ENCODE measurements at regions not wholly inside any gene's neighbourhood (a gene's known extent, or its start where the extent isn't known, plus 50 kb on each side); places are given as distances from the start of the nearest gene placed in this dataset.

DNA sequence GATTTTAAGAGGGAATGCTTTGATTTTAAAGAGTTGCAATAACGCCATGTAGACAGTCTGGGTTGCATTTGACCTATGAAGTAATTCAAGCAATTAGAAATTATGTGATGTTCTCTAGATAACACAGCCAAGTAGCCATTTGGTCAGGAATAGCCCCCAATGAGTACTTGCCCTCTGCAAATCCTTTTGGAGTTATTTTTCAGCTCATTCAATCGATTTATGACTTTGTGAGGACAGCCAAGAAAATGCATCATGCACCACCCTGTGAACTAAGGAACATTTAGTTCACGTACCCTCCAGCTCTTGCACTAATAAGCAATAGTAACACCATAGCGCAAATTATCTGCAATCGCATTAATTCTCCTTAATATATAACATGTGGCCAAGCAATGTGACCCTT lies 552.6 kb upstream of the INTU start:
- TF ChIP-seq, protein P1, sequence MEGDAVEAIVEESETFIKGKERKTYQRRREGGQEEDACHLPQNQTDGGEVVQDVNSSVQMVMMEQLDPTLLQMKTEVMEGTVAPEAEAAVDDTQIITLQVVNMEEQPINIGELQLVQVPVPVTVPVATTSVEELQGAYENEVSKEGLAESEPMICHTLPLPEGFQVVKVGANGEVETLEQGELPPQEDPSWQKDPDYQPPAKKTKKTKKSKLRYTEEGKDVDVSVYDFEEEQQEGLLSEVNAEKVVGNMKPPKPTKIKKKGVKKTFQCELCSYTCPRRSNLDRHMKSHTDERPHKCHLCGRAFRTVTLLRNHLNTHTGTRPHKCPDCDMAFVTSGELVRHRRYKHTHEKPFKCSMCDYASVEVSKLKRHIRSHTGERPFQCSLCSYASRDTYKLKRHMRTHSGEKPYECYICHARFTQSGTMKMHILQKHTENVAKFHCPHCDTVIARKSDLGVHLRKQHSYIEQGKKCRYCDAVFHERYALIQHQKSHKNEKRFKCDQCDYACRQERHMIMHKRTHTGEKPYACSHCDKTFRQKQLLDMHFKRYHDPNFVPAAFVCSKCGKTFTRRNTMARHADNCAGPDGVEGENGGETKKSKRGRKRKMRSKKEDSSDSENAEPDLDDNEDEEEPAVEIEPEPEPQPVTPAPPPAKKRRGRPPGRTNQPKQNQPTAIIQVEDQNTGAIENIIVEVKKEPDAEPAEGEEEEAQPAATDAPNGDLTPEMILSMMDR (IDR thresholded peaks at IDR 0.05; ENCODE audit: insufficient read depth, low read length), result no peak
- TF ChIP-seq REST (IDR thresholded peaks at IDR 0.05; ENCODE audit: insufficient replicate concordance, low read depth) (no peak), GABPA (IDR thresholded peaks at IDR 0.05; ENCODE audit: low read depth) (no peak), POLR2AphosphoS5 (IDR thresholded peaks at IDR 0.05; ENCODE audit: low read depth) (no peak), SPI1 (IDR thresholded peaks at IDR 0.05; ENCODE audit: borderline replicate concordance, low read depth) (no peak)
- Histone ChIP-seq H3K4me3 (replicated peaks; ENCODE audit: insufficient read depth, low read length) (no peak overlapping the region), H3K27me3 (ENCODE audit: insufficient read depth, poor library complexity, severe bottlenecking) (no peaks in the 10 kb centered on the region), H3K27ac (replicated peaks) (no peak overlapping the region)
- DNase-seq (ENCODE audit: low read depth in 1 of 2, low spot score in 1 of 2), result no peak

- no peak overlapping the region for H3K4me3 ChIP-seq (replicated peaks; ENCODE audit: insufficient read depth, low read length)
- TF ChIP-seq GABPA (IDR thresholded peaks at IDR 0.05; ENCODE audit: low read depth) (no peak), REST (IDR thresholded peaks at IDR 0.05; ENCODE audit: insufficient replicate concordance, low read depth) (no peak), POLR2AphosphoS5 (IDR thresholded peaks at IDR 0.05; ENCODE audit: low read depth) (no peak), SPI1 (IDR thresholded peaks at IDR 0.05; ENCODE audit: borderline replicate concordance, low read depth) (no peak)
- TF ChIP-seq, protein P1 (IDR thresholded peaks at IDR 0.05; ENCODE audit: insufficient read depth, low read length), result no peak
- H3K27ac ChIP-seq (replicated peaks), result no peak overlapping the region
- no peaks in the 10 kb centered on the region for H3K27me3 ChIP-seq (ENCODE audit: insufficient read depth, poor library complexity, severe bottlenecking)
- no peak for DNase-seq (ENCODE audit: low read depth in 1 of 2, low spot score in 1 of 2)
Observed at GRCh38 chr4:127081041-127081440, 551.7 kb upstream of the INTU start.

GRCh38 chr4:127082986-127083385 lies 549.8 kb upstream of the INTU start:
- TF ChIP-seq GABPA (IDR thresholded peaks at IDR 0.05; ENCODE audit: low read depth), result no peak
- no peaks in the 10 kb centered on the region for H3K27me3 ChIP-seq (ENCODE audit: insufficient read depth, poor library complexity, severe bottlenecking)
- no peak overlapping the region for H3K4me3 ChIP-seq (replicated peaks; ENCODE audit: insufficient read depth, low read length)
- no peak for DNase-seq (ENCODE audit: low read depth in 1 of 2, low spot score in 1 of 2)
- H3K27ac ChIP-seq (replicated peaks), result no peak overlapping the region

- TF ChIP-seq REST (IDR thresholded peaks at IDR 0.05; ENCODE audit: insufficient replicate concordance, low read depth), result no peak
- TF ChIP-seq SPI1 (IDR thresholded peaks at IDR 0.05; ENCODE audit: borderline replicate concordance, low read depth), result no peak
- no peak for TF ChIP-seq POLR2AphosphoS5 (IDR thresholded peaks at IDR 0.05; ENCODE audit: low read depth)
- TF ChIP-seq, protein P1 (IDR thresholded peaks at IDR 0.05; ENCODE audit: insufficient read depth, low read length), result no peak
- no peak for TF ChIP-seq GABPA (IDR thresholded peaks at IDR 0.05; ENCODE audit: low read depth)
- H3K27me3 ChIP-seq (ENCODE audit: insufficient read depth, poor library complexity, severe bottlenecking), result no peaks in the 10 kb centered on the region
- H3K27ac ChIP-seq (replicated peaks), result no peak overlapping the region
- DNase-seq (ENCODE audit: low read depth in 1 of 2, low spot score in 1 of 2), result no peak
- no peak overlapping the region for H3K4me3 ChIP-seq (replicated peaks; ENCODE audit: insufficient read depth, low read length)
Observed at GRCh38 chr4:127084666-127085065, 548.1 kb upstream of the INTU start.

All from HL-60 (cell line).